ENCODE measurements at regions not wholly inside any gene's neighbourhood (a gene's known extent, or its start where the extent isn't known, plus 50 kb on each side); places are given as distances from the start of the nearest gene placed in this dataset.

DNA sequence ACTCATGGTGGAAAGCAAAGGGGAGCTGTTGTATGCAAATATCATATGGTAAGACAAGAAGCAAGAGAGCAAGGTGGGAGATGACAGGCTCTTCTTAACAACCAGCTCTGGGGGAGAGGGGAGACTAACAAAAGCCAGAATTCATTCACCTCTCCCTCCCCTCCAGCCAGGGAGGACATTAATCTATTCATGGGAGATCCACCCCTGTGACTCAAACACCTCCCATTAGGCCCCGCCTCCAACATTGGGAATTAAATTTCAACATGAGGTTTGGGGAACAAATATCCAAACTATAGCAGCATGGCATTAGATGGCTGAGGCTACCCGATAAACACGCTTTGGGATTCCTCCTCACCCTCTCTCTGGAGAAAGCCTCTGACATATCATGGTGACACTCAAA lies 210.6 kb downstream of the RHOU start:
- TF ChIP-seq EP300 (IDR thresholded peaks at IDR 0.05): no peak
- TF ChIP-seq, protein P1, sequence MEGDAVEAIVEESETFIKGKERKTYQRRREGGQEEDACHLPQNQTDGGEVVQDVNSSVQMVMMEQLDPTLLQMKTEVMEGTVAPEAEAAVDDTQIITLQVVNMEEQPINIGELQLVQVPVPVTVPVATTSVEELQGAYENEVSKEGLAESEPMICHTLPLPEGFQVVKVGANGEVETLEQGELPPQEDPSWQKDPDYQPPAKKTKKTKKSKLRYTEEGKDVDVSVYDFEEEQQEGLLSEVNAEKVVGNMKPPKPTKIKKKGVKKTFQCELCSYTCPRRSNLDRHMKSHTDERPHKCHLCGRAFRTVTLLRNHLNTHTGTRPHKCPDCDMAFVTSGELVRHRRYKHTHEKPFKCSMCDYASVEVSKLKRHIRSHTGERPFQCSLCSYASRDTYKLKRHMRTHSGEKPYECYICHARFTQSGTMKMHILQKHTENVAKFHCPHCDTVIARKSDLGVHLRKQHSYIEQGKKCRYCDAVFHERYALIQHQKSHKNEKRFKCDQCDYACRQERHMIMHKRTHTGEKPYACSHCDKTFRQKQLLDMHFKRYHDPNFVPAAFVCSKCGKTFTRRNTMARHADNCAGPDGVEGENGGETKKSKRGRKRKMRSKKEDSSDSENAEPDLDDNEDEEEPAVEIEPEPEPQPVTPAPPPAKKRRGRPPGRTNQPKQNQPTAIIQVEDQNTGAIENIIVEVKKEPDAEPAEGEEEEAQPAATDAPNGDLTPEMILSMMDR (IDR thresholded peaks at IDR 0.05): no peak

Measured in ovary (tissue), 3 donors.